ENCODE measurements at regions not wholly inside any gene's neighbourhood (a gene's known extent, or its start where the extent isn't known, plus 50 kb on each side); places are given as distances from the start of the nearest gene placed in this dataset.

DNA sequence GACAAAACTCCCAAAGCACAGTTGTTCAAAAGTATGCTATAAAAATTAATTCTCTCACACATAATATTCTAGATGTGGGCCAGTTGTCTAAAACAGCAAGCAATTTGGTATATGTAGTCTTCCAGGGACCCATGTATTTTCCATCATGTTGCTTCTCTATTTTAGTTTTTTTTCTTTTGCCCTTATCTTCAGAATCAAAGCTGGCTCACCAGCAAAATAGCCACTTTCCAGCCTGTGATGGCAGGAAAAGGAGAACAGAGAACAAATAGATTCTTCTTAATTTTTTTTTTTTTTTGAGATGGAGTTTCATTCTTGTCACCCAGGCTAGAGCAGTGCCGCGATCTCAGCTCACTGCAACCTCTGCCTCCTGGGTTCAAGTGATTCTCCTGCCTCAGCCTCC is 680.8 kb upstream of the TENM3 start:
- TF ChIP-seq POLR2A (IDR thresholded peaks at IDR 0.05; ENCODE audit: low read depth, low read length) (no peak), MXI1 (IDR thresholded peaks at IDR 0.05; ENCODE audit: borderline replicate concordance, low read depth, low read length) (no peak), NFE2L2 (IDR thresholded peaks at IDR 0.05; ENCODE audit: low read depth, low read length) (no peak), ELK1 (IDR thresholded peaks at IDR 0.05; ENCODE audit: borderline replicate concordance, low read depth, low read length) (no peak), RAD21 (IDR thresholded peaks at IDR 0.05; ENCODE audit: low read length) (no peak), MAZ (IDR thresholded peaks at IDR 0.05; ENCODE audit: borderline replicate concordance, low read depth, low read length) (no peak), CEBPB (IDR thresholded peaks at IDR 0.05; ENCODE audit: low read depth, low read length) (no peak), RFX5 (IDR thresholded peaks at IDR 0.05; ENCODE audit: low read depth, low read length) (no peak), RCOR1 (IDR thresholded peaks at IDR 0.05; ENCODE audit: insufficient replicate concordance, low read length) (no peak), MAFK (IDR thresholded peaks at IDR 0.05; ENCODE audit: low read depth, low read length) (no peak), USF2 (IDR thresholded peaks at IDR 0.05; ENCODE audit: low read depth, low read length) (no peak)
- TF ChIP-seq, protein P1, sequence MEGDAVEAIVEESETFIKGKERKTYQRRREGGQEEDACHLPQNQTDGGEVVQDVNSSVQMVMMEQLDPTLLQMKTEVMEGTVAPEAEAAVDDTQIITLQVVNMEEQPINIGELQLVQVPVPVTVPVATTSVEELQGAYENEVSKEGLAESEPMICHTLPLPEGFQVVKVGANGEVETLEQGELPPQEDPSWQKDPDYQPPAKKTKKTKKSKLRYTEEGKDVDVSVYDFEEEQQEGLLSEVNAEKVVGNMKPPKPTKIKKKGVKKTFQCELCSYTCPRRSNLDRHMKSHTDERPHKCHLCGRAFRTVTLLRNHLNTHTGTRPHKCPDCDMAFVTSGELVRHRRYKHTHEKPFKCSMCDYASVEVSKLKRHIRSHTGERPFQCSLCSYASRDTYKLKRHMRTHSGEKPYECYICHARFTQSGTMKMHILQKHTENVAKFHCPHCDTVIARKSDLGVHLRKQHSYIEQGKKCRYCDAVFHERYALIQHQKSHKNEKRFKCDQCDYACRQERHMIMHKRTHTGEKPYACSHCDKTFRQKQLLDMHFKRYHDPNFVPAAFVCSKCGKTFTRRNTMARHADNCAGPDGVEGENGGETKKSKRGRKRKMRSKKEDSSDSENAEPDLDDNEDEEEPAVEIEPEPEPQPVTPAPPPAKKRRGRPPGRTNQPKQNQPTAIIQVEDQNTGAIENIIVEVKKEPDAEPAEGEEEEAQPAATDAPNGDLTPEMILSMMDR (conservative IDR thresholded peaks at IDR 0.05; ENCODE audit: low read depth, low read length): no peak

Data from IMR-90 (cell line).